B cell (primary cell): ENCODE measurements at regions not wholly inside any gene's neighbourhood (a gene's known extent, or its start where the extent isn't known, plus 50 kb on each side); places are given as distances from the start of the nearest gene placed in this dataset.

Source experiments
- ATAC-seq: fragments of 200-7000 bp; cut with Tn5 transposase; one replicate; pipeline ENCODE4 v1.10.0; 2021; ENCODE audit warnings: low read depth, mild to moderate bottlenecking, moderate number of reproducible peaks, moderate library complexity
- CTCF ChIA-PET: fragments of 350-600 bp; sonication (Branson Sonifier 250); formaldehyde crosslinking; loops from one replicate; lab custom pipeline; 2021; ENCODE audit warnings: antibody characterized with exemption, inconsistent platforms; lab: Charles Lee
- POLR2A ChIA-PET: fragments of 350-600 bp; sonication (Branson Sonifier 250); formaldehyde crosslinking; loops from one replicate; lab custom pipeline; 2021; ENCODE audit warnings: antibody characterized with exemption; lab: Charles Lee
- DNase-seq: peaks from one replicate; pipeline ENCODE4 v3.0.0; 2013
- H2AFZ ChIP-seq: 2 replicates; pipeline ENCODE4 v1.6.1; 2012; ENCODE audit warnings: mild to moderate bottlenecking, low read depth, low read length; ENCODE audit not compliant: insufficient read depth, poor library complexity, severe bottlenecking
- H3K27ac ChIP-seq, 2 donors: 1 replicate in 1 of 2; 2 replicates in 1 of 2; pipeline ENCODE4 v1.5.1; 2012 to 2013; ENCODE audit warnings: low read length in 2 of 2, mild to moderate bottlenecking in 2 of 2, moderate library complexity in 1 of 2
- H3K27me3 ChIP-seq, 4 experiments: fragments of 200-600 bp in 1 of 4; sonication (generic) in 1 of 4; replicated peaks in 1 of 4; 1 replicate in 2 of 4; 2 replicates in 2 of 4; pipeline versions ENCODE4 v1.6.1 to v1.7.0; 2013 to 2016; ENCODE audit warnings: low read length in 3 of 4, mild to moderate bottlenecking in 2 of 4, mixed read lengths in 1 of 4, moderate library complexity in 1 of 4; ENCODE audit not compliant: insufficient read depth in 4 of 4, control insufficient read depth in 3 of 4; ENCODE audit errors: control extremely low read depth in 1 of 4
- H3K36me3 ChIP-seq, 2 experiments: replicated peaks in 1 of 2; 1 replicate in 1 of 2; 2 replicates in 1 of 2; pipeline versions ENCODE4 v1.6.1 to v1.7.1; 2013; ENCODE audit warnings: low read length in 1 of 2; ENCODE audit not compliant: insufficient read depth in 2 of 2, control insufficient read depth in 1 of 2; ENCODE audit errors: control extremely low read depth in 1 of 2, extremely low read depth in 1 of 2
- H3K4me1 ChIP-seq, 2 donors: fragments of 200-600 bp in 1 of 2; sonication (generic) in 1 of 2; 1 replicate in 1 of 2; 2 replicates in 1 of 2; pipeline versions ENCODE4 v1.5.1 to v1.6.1; 2013 to 2017; ENCODE audit warnings: low read length in 2 of 2; ENCODE audit not compliant: control insufficient read depth in 2 of 2, insufficient read depth in 2 of 2
- H3K4me2 ChIP-seq: replicated peaks from 2 replicates; pipeline ENCODE3; 2012; ENCODE audit warnings: mild to moderate bottlenecking, low read depth, low read length; ENCODE audit not compliant: poor library complexity, severe bottlenecking
- H3K4me3 ChIP-seq, 5 experiments: fragments of 200-600 bp in 1 of 5; sonication (generic) in 1 of 5; 1 replicate in 3 of 5; 2 replicates in 2 of 5; pipeline versions ENCODE4 v1.5.1 to v1.7.0; 2011 to 2016; ENCODE audit warnings: low read length in 4 of 5, mild to moderate bottlenecking in 4 of 5, low read depth in 2 of 5, control low read depth in 1 of 5, moderate library complexity in 1 of 5; ENCODE audit not compliant: insufficient read depth in 1 of 5; ENCODE audit errors: control extremely low read depth in 1 of 5, extremely low read depth in 1 of 5
- H3K79me2 ChIP-seq: fragments of 200-600 bp; sonication (generic); one replicate; pipeline ENCODE4 v1.6.0; 2016; ENCODE audit warnings: low read length; ENCODE audit not compliant: control insufficient read depth, insufficient read depth
- H3K9ac ChIP-seq: fragments of 200-600 bp; sonication (generic); 2 replicates; pipeline ENCODE4 v1.6.1; 2017; ENCODE audit warnings: mild to moderate bottlenecking, low read length, moderate library complexity
- H3K9me3 ChIP-seq, 3 donors: one replicate each; pipeline versions ENCODE4 v1.6.1 to v1.7.1; 2013; ENCODE audit warnings: low read length in 2 of 3; ENCODE audit not compliant: control insufficient read depth in 2 of 3, insufficient read depth in 1 of 3; ENCODE audit errors: control extremely low read depth in 1 of 3
- H4K20me1 ChIP-seq: 2 replicates; pipeline ENCODE4 v1.6.0; 2012; ENCODE audit warnings: mild to moderate bottlenecking, low read length; ENCODE audit not compliant: insufficient read depth, control insufficient read depth, poor library complexity, severe bottlenecking
- H3K27ac Mint-ChIP-seq: one replicate; pipeline ENCODE4 v1.8.0; 2021; ENCODE audit warnings: mixed read lengths
- H3K27me3 Mint-ChIP-seq: one replicate; pipeline ENCODE4 v1.8.0; 2021; ENCODE audit warnings: mixed read lengths
- H3K4me1 Mint-ChIP-seq: one replicate; pipeline ENCODE4 v1.8.0; 2021; ENCODE audit warnings: mixed read lengths
- H3K4me3 Mint-ChIP-seq: one replicate; pipeline ENCODE4 v1.8.0; 2021; ENCODE audit warnings: mixed read lengths
- H3K9me3 Mint-ChIP-seq: one replicate; pipeline ENCODE4 v1.8.0; 2022; ENCODE audit warnings: mixed read lengths; ENCODE audit not compliant: insufficient read depth
- CTCF ChIP-seq: fragments of 200-600 bp; IDR thresholded peaks from one replicate; pipeline ENCODE4 v1.8.0; 2022; ENCODE audit warnings: antibody characterized with exemption, mild to moderate bottlenecking
- EZH2 ChIP-seq: IDR thresholded peaks from 2 replicates; pipeline ENCODE4 v1.6.1; 2012; ENCODE audit warnings: borderline replicate concordance, low read depth, mild to moderate bottlenecking, moderate library complexity, low read length; ENCODE audit not compliant: insufficient read depth, poor library complexity, severe bottlenecking
- WGBS: methylation state at CpG from one replicate; pipeline ENCODE4 v1.1.5; 2013; ENCODE audit warnings: missing lambda C conversion rate; ENCODE audit not compliant: insufficient coverage; 5-methylcytosine and 5-hydroxymethylcytosine counted together
- intact Hi-C: fragments of 100-400 bp; cut with micrococcal nuclease; formaldehyde crosslinking; loops from one replicate; pipeline ENCODE4 v1.10.0; 2022

GRCh38 chr11:92727769-92728168 is 241.7 kb upstream of the MTNR1B start:
- Mint-ChIP-seq H3K4me3 (no peak overlapping the region), H3K9me3 (peaks cover 4% of the 10 kb centered on the region), H3K4me1 (no peaks in the 10 kb centered on the region), H3K27me3 (no peaks in the 10 kb centered on the region), H3K27ac (no peak overlapping the region)
- ATAC-seq, result no peak
- no peak overlapping the region for H3K9ac ChIP-seq
- ChIA-PET POLR2A (no interaction called here), CTCF (no interaction called here)
- no peaks in the 10 kb centered on the region for H3K79me2 ChIP-seq
- no peak overlapping the region for H2AFZ ChIP-seq
- no peak overlapping the region for H3K4me3 ChIP-seq
- peaks cover 0 to 5% (median 0%) of the 10 kb centered on the region in 3 donors for H3K9me3 ChIP-seq
- TF ChIP-seq CTCF, result no peak
- no peaks in the 10 kb centered on the region for H4K20me1 ChIP-seq
- H3K36me3 ChIP-seq, result no peaks in the 10 kb centered on the region
- no peak overlapping the region for H3K4me2 ChIP-seq
- H3K4me1 ChIP-seq, result no peaks in the 10 kb centered on the region
- H3K27me3 ChIP-seq, result no peaks in the 10 kb centered on the region
- 100% methylated on average over 2 of the region's 5 CpGs for WGBS
- intact Hi-C loops, result no loop called here
- H3K27ac ChIP-seq, result no peak overlapping the region
- DNase-seq, result no peak

- H3K9me3 ChIP-seq, result peaks cover 0 to 4% (median 0%) of the 10 kb centered on the region in 3 donors
- H2AFZ ChIP-seq, result no peak overlapping the region
- H3K36me3 ChIP-seq, result no peaks in the 10 kb centered on the region
- intact Hi-C loops, result no loop called here
- H3K4me3 Mint-ChIP-seq, result no peak overlapping the region
- H3K4me2 ChIP-seq, result no peak overlapping the region
- H3K27me3 ChIP-seq, result no peaks in the 10 kb centered on the region
- H3K79me2 ChIP-seq, result no peaks in the 10 kb centered on the region
- H3K4me3 ChIP-seq, result no peak overlapping the region
- no peak for DNase-seq
- 73% methylated on average over 1 of the region's 3 CpGs for WGBS
- no peak overlapping the region for H3K27ac ChIP-seq
- ChIA-PET CTCF (no interaction called here), POLR2A (no interaction called here)
- no peaks in the 10 kb centered on the region for H3K9me3 Mint-ChIP-seq
- TF ChIP-seq CTCF (no peak), EZH2 (no peak)
- no peaks in the 10 kb centered on the region for H4K20me1 ChIP-seq
- ATAC-seq, result no peak
- H3K4me1 Mint-ChIP-seq, result no peaks in the 10 kb centered on the region
- H3K9ac ChIP-seq, result no peak overlapping the region
- no peaks in the 10 kb centered on the region for H3K27me3 Mint-ChIP-seq
- no peak overlapping the region for H3K27ac Mint-ChIP-seq
- no peaks in the 10 kb centered on the region for H3K4me1 ChIP-seq
Measured at GRCh38 chr11:92728628-92729027, 240.8 kb upstream of the MTNR1B start.
